22Rv1 (cell line): ENCODE measurements at regions not wholly inside any gene's neighbourhood (a gene's known extent, or its start where the extent isn't known, plus 50 kb on each side); places are given as distances from the start of the nearest gene placed in this dataset.

Experiments used
- CTCF ChIP-seq: fragments of 450-650 bp; IDR thresholded peaks from 2 replicates; pipeline ENCODE4 v1.5.1; 2017; ENCODE audit warnings: mild to moderate bottlenecking
- ZFX ChIP-seq: fragments of 450-650 bp; IDR thresholded peaks from 2 replicates; pipeline ENCODE4 v1.6.1; 2017; ENCODE audit warnings: antibody characterized with exemption, borderline replicate concordance

- TF ChIP-seq CTCF, result no peak
- no peak for TF ChIP-seq ZFX
These were observed 134.3 kb upstream of the DCN start for GRCh38 chr12:91316907-91317269.
